GM12878 (cell line): ENCODE measurements at regions not wholly inside any gene's neighbourhood (a gene's known extent, or its start where the extent isn't known, plus 50 kb on each side); places are given as distances from the start of the nearest gene placed in this dataset.
A peak's percentile ranks its signal among the peaks of the same experiment; 100 is the strongest.

Experiments
- ASH2L ChIP-seq: fragments of 300-600, 200-600 bp; sonication (generic); IDR thresholded peaks from 2 replicates; pipeline ENCODE4 v1.6.1; 2017; ENCODE audit warnings: low read depth, mild to moderate bottlenecking, borderline replicate concordance
- CHD1 ChIP-seq: IDR thresholded peaks from 2 replicates; pipeline ENCODE4 v1.6.1; 2012; ENCODE audit warnings: low read depth, low read length, improper control_type of control experiment
- EGR1 ChIP-seq, 2 experiments: IDR thresholded peaks; 1 replicate in 1 of 2; 2 replicates in 1 of 2; pipeline ENCODE4 v1.6.1; 2011 to 2012; ENCODE audit warnings: low read depth in 2 of 2, low read length in 2 of 2, borderline replicate concordance in 1 of 2, mild to moderate bottlenecking in 1 of 2, moderate library complexity in 1 of 2
- ESRRA ChIP-seq: IDR thresholded peaks from 2 replicates; pipeline ENCODE4 v1.6.1; 2012; ENCODE audit warnings: mild to moderate bottlenecking, low read length, improper control_type of control experiment
- EZH2 ChIP-seq: IDR thresholded peaks from 2 replicates; pipeline ENCODE4 v1.6.1; 2012; ENCODE audit warnings: low read depth, mild to moderate bottlenecking, control low read depth, inconsistent platforms, low read length, borderline replicate concordance; ENCODE audit not compliant: control insufficient read depth
- GABPA ChIP-seq: IDR thresholded peaks from 2 replicates; pipeline ENCODE4 v1.6.1; 2014; ENCODE audit warnings: antibody characterized with exemption, low read depth, mild to moderate bottlenecking, inconsistent platforms
- LARP7 ChIP-seq: fragments of 450-650 bp; IDR thresholded peaks from 2 replicates; pipeline ENCODE4 v1.6.1; 2017; ENCODE audit warnings: mild to moderate bottlenecking
- NR2F1 ChIP-seq: fragments of 450-650 bp; conservative IDR thresholded peaks from 2 replicates; pipeline ENCODE4 v1.6.1; 2017; ENCODE audit warnings: mild to moderate bottlenecking
- POLR2AphosphoS2 ChIP-seq: IDR thresholded peaks from 2 replicates; pipeline ENCODE4 v1.6.1; 2011; ENCODE audit warnings: low read depth, mild to moderate bottlenecking, low read length, improper control_type of control experiment, moderate library complexity
- RB1 ChIP-seq: fragments of 450-650 bp; formaldehyde crosslinking; IDR thresholded peaks from 2 replicates; pipeline ENCODE4 v1.6.1; 2017; ENCODE audit warnings: mild to moderate bottlenecking, borderline replicate concordance
- SRF ChIP-seq, 2 experiments: IDR thresholded peaks; 2 replicates each; pipeline ENCODE4 v1.6.1; 2011; ENCODE audit warnings: low read depth in 2 of 2, low read length in 2 of 2, mild to moderate bottlenecking in 1 of 2, moderate library complexity in 1 of 2
- TCF7 ChIP-seq: IDR thresholded peaks from 2 replicates; pipeline ENCODE4 v1.6.1; 2014; ENCODE audit warnings: antibody characterized with exemption, borderline replicate concordance
- YBX1 ChIP-seq: fragments of 450-650 bp; IDR thresholded peaks from 2 replicates; pipeline ENCODE4 v1.6.1; 2016; ENCODE audit warnings: antibody characterized with exemption
- ZNF384 ChIP-seq: IDR thresholded peaks from 2 replicates; pipeline ENCODE4 v1.6.1; 2012; ENCODE audit warnings: low read depth, mild to moderate bottlenecking, low read length, improper control_type of control experiment, borderline replicate concordance
- TF ChIP-seq, protein P1 (sequence below): fragments of 450-650 bp; formaldehyde crosslinking; IDR thresholded peaks from 2 replicates; pipeline ENCODE4 v1.4.0; 2020; ENCODE audit warnings: mild to moderate bottlenecking, moderate library complexity
- TF ChIP-seq, protein P2 (sequence below): IDR thresholded peaks from 2 replicates; pipeline ENCODE4 v1.6.1; 2012; ENCODE audit warnings: low read depth, low read length, improper control_type of control experiment
- TF ChIP-seq, protein P3 (sequence below): IDR thresholded peaks from 2 replicates; pipeline ENCODE4 v1.6.1; 2012; ENCODE audit warnings: low read depth, low read length, improper control_type of control experiment
- TF ChIP-seq, protein P4 (sequence below): fragments of 450-650 bp; conservative IDR thresholded peaks from 2 replicates; pipeline ENCODE4 v1.6.1; 2017; ENCODE audit warnings: mild to moderate bottlenecking, moderate library complexity
- TF ChIP-seq, protein P5 (sequence below): IDR thresholded peaks from 2 replicates; pipeline ENCODE4 v1.6.1; 2012; ENCODE audit warnings: low read length, inconsistent platforms

DNA sequence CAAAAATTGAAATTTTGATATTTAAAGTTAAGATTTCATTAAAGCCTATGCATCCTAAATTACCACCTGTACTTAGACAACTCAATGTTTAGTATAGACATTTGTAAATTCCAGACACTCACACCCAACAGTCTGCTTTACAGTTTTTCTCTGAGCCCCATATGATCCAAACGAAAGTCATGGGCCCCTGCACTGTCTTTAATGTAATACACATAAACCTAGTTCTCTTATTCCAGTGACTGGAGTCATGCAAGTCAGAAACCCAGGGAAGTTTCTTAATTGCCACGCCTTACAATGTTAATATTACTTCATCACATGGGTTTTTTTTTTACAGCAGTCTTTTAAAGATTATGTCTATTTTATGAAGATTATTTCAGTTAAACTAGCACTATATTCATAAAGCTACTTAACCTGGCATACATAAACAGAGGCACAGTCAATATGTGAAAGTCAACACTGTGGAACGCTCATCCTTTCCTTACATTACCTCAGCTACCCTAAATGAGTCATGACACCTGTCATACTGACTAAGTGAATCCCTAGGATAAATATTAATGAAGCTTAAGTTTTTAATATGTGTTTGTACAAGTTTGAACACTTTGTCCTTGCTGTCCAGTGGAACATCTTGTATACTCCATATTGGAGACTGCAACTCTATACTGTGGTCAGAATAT lies 67.7 kb upstream of the H2AZ1 start (continued):
- TF ChIP-seq ESRRA (no peak), POLR2AphosphoS2 (no peak), EZH2 (no peak), EGR1 (IDR thresholded peaks at IDR 0.05; ENCODE audit: borderline replicate concordance in 1 of 2, low read depth in 2 of 2, low read length in 2 of 2) (no peak), ASH2L (no peak), NR2F1 (no peak), YBX1 (no peak), SRF (IDR thresholded peaks at IDR 0.05; ENCODE audit: low read depth in 2 of 2, low read length in 2 of 2) (0 out of 4 replicates have a peak, but pooled peaks of 1 of the 2 experiments have one; percentile 23), GABPA (peak; percentile 38; the same call in 1 of the 2 replicates), CHD1 (no peak), ZNF384 (no peak), RB1 (no peak), LARP7 (no peak), TCF7 (no peak)
- TF ChIP-seq, protein P1, sequence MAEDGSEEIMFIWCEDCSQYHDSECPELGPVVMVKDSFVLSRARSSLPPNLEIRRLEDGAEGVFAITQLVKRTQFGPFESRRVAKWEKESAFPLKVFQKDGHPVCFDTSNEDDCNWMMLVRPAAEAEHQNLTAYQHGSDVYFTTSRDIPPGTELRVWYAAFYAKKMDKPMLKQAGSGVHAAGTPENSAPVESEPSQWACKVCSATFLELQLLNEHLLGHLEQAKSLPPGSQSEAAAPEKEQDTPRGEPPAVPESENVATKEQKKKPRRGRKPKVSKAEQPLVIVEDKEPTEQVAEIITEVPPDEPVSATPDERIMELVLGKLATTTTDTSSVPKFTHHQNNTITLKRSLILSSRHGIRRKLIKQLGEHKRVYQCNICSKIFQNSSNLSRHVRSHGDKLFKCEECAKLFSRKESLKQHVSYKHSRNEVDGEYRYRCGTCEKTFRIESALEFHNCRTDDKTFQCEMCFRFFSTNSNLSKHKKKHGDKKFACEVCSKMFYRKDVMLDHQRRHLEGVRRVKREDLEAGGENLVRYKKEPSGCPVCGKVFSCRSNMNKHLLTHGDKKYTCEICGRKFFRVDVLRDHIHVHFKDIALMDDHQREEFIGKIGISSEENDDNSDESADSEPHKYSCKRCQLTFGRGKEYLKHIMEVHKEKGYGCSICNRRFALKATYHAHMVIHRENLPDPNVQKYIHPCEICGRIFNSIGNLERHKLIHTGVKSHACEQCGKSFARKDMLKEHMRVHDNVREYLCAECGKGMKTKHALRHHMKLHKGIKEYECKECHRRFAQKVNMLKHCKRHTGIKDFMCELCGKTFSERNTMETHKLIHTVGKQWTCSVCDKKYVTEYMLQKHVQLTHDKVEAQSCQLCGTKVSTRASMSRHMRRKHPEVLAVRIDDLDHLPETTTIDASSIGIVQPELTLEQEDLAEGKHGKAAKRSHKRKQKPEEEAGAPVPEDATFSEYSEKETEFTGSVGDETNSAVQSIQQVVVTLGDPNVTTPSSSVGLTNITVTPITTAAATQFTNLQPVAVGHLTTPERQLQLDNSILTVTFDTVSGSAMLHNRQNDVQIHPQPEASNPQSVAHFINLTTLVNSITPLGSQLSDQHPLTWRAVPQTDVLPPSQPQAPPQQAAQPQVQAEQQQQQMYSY (CRISPR knock-in tag): no peak
- TF ChIP-seq, protein P2, sequence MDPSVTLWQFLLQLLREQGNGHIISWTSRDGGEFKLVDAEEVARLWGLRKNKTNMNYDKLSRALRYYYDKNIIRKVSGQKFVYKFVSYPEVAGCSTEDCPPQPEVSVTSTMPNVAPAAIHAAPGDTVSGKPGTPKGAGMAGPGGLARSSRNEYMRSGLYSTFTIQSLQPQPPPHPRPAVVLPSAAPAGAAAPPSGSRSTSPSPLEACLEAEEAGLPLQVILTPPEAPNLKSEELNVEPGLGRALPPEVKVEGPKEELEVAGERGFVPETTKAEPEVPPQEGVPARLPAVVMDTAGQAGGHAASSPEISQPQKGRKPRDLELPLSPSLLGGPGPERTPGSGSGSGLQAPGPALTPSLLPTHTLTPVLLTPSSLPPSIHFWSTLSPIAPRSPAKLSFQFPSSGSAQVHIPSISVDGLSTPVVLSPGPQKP: no peak
- TF ChIP-seq, protein P3, sequence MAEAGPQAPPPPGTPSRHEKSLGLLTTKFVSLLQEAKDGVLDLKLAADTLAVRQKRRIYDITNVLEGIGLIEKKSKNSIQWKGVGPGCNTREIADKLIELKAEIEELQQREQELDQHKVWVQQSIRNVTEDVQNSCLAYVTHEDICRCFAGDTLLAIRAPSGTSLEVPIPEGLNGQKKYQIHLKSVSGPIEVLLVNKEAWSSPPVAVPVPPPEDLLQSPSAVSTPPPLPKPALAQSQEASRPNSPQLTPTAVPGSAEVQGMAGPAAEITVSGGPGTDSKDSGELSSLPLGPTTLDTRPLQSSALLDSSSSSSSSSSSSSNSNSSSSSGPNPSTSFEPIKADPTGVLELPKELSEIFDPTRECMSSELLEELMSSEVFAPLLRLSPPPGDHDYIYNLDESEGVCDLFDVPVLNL: no peak
- TF ChIP-seq, protein P4, sequence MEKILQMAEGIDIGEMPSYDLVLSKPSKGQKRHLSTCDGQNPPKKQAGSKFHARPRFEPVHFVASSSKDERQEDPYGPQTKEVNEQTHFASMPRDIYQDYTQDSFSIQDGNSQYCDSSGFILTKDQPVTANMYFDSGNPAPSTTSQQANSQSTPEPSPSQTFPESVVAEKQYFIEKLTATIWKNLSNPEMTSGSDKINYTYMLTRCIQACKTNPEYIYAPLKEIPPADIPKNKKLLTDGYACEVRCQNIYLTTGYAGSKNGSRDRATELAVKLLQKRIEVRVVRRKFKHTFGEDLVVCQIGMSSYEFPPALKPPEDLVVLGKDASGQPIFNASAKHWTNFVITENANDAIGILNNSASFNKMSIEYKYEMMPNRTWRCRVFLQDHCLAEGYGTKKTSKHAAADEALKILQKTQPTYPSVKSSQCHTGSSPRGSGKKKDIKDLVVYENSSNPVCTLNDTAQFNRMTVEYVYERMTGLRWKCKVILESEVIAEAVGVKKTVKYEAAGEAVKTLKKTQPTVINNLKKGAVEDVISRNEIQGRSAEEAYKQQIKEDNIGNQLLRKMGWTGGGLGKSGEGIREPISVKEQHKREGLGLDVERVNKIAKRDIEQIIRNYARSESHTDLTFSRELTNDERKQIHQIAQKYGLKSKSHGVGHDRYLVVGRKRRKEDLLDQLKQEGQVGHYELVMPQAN: no peak
- TF ChIP-seq, protein P5, sequence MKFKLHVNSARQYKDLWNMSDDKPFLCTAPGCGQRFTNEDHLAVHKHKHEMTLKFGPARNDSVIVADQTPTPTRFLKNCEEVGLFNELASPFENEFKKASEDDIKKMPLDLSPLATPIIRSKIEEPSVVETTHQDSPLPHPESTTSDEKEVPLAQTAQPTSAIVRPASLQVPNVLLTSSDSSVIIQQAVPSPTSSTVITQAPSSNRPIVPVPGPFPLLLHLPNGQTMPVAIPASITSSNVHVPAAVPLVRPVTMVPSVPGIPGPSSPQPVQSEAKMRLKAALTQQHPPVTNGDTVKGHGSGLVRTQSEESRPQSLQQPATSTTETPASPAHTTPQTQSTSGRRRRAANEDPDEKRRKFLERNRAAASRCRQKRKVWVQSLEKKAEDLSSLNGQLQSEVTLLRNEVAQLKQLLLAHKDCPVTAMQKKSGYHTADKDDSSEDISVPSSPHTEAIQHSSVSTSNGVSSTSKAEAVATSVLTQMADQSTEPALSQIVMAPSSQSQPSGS: peak; percentile 66; the same call in 1 of the 2 replicates
